ENCODE measurements at regions not wholly inside any gene's neighbourhood (a gene's known extent, or its start where the extent isn't known, plus 50 kb on each side); places are given as distances from the start of the nearest gene placed in this dataset.
"Not testable (repeated sequence)": the region's sequence is repeated elsewhere in the genome, so short reads cannot be mapped to it uniquely, and the experiment has no call there.

GRCh38 chr7:37578350-37578749 is 105.2 kb upstream of the GPR141 start:
- TF ChIP-seq, protein P1, sequence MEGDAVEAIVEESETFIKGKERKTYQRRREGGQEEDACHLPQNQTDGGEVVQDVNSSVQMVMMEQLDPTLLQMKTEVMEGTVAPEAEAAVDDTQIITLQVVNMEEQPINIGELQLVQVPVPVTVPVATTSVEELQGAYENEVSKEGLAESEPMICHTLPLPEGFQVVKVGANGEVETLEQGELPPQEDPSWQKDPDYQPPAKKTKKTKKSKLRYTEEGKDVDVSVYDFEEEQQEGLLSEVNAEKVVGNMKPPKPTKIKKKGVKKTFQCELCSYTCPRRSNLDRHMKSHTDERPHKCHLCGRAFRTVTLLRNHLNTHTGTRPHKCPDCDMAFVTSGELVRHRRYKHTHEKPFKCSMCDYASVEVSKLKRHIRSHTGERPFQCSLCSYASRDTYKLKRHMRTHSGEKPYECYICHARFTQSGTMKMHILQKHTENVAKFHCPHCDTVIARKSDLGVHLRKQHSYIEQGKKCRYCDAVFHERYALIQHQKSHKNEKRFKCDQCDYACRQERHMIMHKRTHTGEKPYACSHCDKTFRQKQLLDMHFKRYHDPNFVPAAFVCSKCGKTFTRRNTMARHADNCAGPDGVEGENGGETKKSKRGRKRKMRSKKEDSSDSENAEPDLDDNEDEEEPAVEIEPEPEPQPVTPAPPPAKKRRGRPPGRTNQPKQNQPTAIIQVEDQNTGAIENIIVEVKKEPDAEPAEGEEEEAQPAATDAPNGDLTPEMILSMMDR (IDR thresholded peaks at IDR 0.05), result no peak
- TF ChIP-seq POLR2A (IDR thresholded peaks at IDR 0.05), result no peak
- no peak overlapping the region for H3K27ac ChIP-seq
- no peaks in the 10 kb centered on the region for H3K27me3 ChIP-seq
- intact Hi-C loops (cut with DNase I; ENCODE audit: low total_unique reads), result no loop called here
- no peak for DNase-seq (ENCODE audit: low spot score in 2 of 2)
- no peak overlapping the region for H3K4me3 ChIP-seq
- no peaks in the 10 kb centered on the region for H3K4me1 ChIP-seq
- no peaks in the 10 kb centered on the region for H3K36me3 ChIP-seq
- H3K9me3 ChIP-seq, result no peaks in the 10 kb centered on the region

GRCh38 chr7:37580376-37580775 is 103.2 kb upstream of the GPR141 start:
- intact Hi-C loops (cut with DNase I; ENCODE audit: low total_unique reads), result no loop called here
- no peak for DNase-seq (ENCODE audit: low spot score in 2 of 2)
- no peaks in the 10 kb centered on the region for H3K36me3 ChIP-seq
- H3K4me3 ChIP-seq, result no peak overlapping the region
- TF ChIP-seq, protein P1 (IDR thresholded peaks at IDR 0.05), result no peak
- no peak for TF ChIP-seq POLR2A (IDR thresholded peaks at IDR 0.05)
- no peak for TF ChIP-seq POLR2AphosphoS5 (IDR thresholded peaks at IDR 0.05)
- H3K27ac ChIP-seq, result no peak overlapping the region
- H3K27me3 ChIP-seq, result no peaks in the 10 kb centered on the region
- no peaks in the 10 kb centered on the region for H3K9me3 ChIP-seq
- no peaks in the 10 kb centered on the region for H3K4me1 ChIP-seq

- H3K4me3 ChIP-seq; intact Hi-C loops (cut with DNase I; ENCODE audit: low total_unique reads); H3K4me1 ChIP-seq; H3K9me3 ChIP-seq; DNase-seq (ENCODE audit: low spot score in 2 of 2); H3K27me3 ChIP-seq; H3K27ac ChIP-seq; H3K36me3 ChIP-seq: not testable (repeated sequence)
Measured at GRCh38 chr7:37584651-37585463, 98.7 kb upstream of the GPR141 start.

- intact Hi-C loops (cut with DNase I; ENCODE audit: low total_unique reads), result no loop called here
- no peak overlapping the region for H3K4me3 ChIP-seq
- H3K4me1 ChIP-seq, result no peaks in the 10 kb centered on the region
- no peaks in the 10 kb centered on the region for H3K27me3 ChIP-seq
- TF ChIP-seq, protein P1 (IDR thresholded peaks at IDR 0.05), result no peak
- TF ChIP-seq POLR2AphosphoS5 (IDR thresholded peaks at IDR 0.05) (no peak), POLR2A (IDR thresholded peaks at IDR 0.05) (no peak)
- no peak for DNase-seq (ENCODE audit: low spot score in 2 of 2)
- peaks cover 0 to 4% of the 10 kb centered on the region in 2 donors for H3K9me3 ChIP-seq
- H3K36me3 ChIP-seq, result no peaks in the 10 kb centered on the region
- H3K27ac ChIP-seq, result no peak overlapping the region
Measured at GRCh38 chr7:37590824-37591223, 92.7 kb upstream of the GPR141 start.

- H3K4me1 ChIP-seq, result no peaks in the 10 kb centered on the region
- no peak for DNase-seq (ENCODE audit: low spot score in 2 of 2)
- H3K27ac ChIP-seq, result no peak overlapping the region
- H3K36me3 ChIP-seq, result no peaks in the 10 kb centered on the region
- H3K27me3 ChIP-seq, result no peaks in the 10 kb centered on the region
- intact Hi-C loops (cut with DNase I; ENCODE audit: low total_unique reads), result no loop called here
- peaks cover 0 to 9% of the 10 kb centered on the region in 2 donors for H3K9me3 ChIP-seq
- TF ChIP-seq POLR2A (IDR thresholded peaks at IDR 0.05) (no peak), POLR2AphosphoS5 (IDR thresholded peaks at IDR 0.05) (no peak)
- TF ChIP-seq, protein P1 (IDR thresholded peaks at IDR 0.05), result no peak
- no peak overlapping the region for H3K4me3 ChIP-seq
Measured at GRCh38 chr7:37592366-37592765, 91.2 kb upstream of the GPR141 start.

All from breast epithelium (tissue), 4 donors.